ENCODE measurements at regions not wholly inside any gene's neighbourhood (a gene's known extent, or its start where the extent isn't known, plus 50 kb on each side); places are given as distances from the start of the nearest gene placed in this dataset.

GRCh38 chr10:76764177-76764576, 873.4 kb downstream of the KCNMA1 start:
- TF ChIP-seq TAF1 (IDR thresholded peaks at IDR 0.05; ENCODE audit: low read depth) (no peak), EP300 (IDR thresholded peaks at IDR 0.05; ENCODE audit: borderline replicate concordance) (no peak), TCF12 (IDR thresholded peaks at IDR 0.05; ENCODE audit: low read depth) (no peak), CEBPB (IDR thresholded peaks at IDR 0.05) (no peak), CREB1 (IDR thresholded peaks at IDR 0.05; ENCODE audit: low read depth) (no peak), TEAD4 (IDR thresholded peaks at IDR 0.05) (no peak), ZBTB7A (IDR thresholded peaks at IDR 0.05; ENCODE audit: low read depth) (no peak), YY1 (IDR thresholded peaks at IDR 0.05; ENCODE audit: low read depth) (no peak), MAX (IDR thresholded peaks at IDR 0.05) (no peak), RAD21 (IDR thresholded peaks at IDR 0.05; ENCODE audit: low read depth) (no peak), NFIC (IDR thresholded peaks at IDR 0.05) (no peak), REST (IDR thresholded peaks at IDR 0.05; ENCODE audit: low read depth) (no peak)

Data from Ishikawa (cell line).